Endothelial cell of umbilical vein (primary cell): ENCODE measurements at regions not wholly inside any gene's neighbourhood (a gene's known extent, or its start where the extent isn't known, plus 50 kb on each side); places are given as distances from the start of the nearest gene placed in this dataset.

Experiments
- BruUV-seq: library from RNA; stranded (reverse); fragments of 400-500 nt; replicated peaks from 2 replicates; lab custom pipeline; 2021; lab: Mats Ljungman, UMichigan
- CTCF ChIA-PET: fragments of 300-600, 350-600 bp; sonication (Branson Sonifier 250); formaldehyde crosslinking; loops from one replicate; lab custom pipeline; 2021; ENCODE audit warnings: antibody characterized with exemption, inconsistent platforms; lab: Charles Lee
- POLR2A ChIA-PET: fragments of 300-600, 350-600 bp; sonication (Branson Sonifier 250); formaldehyde crosslinking; loops from one replicate; lab custom pipeline; 2021; ENCODE audit warnings: antibody characterized with exemption, inconsistent platforms; lab: Charles Lee
- DNase-seq: peaks from one replicate; pipeline ENCODE4 v3.0.0-alpha.2; 2011; ENCODE audit warnings: low read depth, low spot score
- FAIRE-seq: peaks from 2 replicates; lab custom pipeline; 2011; peaks lifted over from hg19 to GRCh38; lab: Jason Lieb, UNC
- H2AFZ ChIP-seq: 2 replicates; pipeline ENCODE4 v1.6.0; 2012; ENCODE audit warnings: low read depth, low read length, control low read depth, inconsistent platforms
- H3K27ac ChIP-seq: 2 replicates; pipeline ENCODE4 v1.5.1; 2011; ENCODE audit warnings: low read depth, mild to moderate bottlenecking, control low read depth, low read length, moderate library complexity; ENCODE audit not compliant: insufficient read depth
- H3K27me3 ChIP-seq, 2 experiments: 2 replicates each; pipeline versions ENCODE4 v1.6.0 to v1.6.1; 2011; ENCODE audit warnings: low read length in 2 of 2, mixed read lengths in 1 of 2; ENCODE audit not compliant: control insufficient read depth in 2 of 2, insufficient read depth in 2 of 2
- H3K36me3 ChIP-seq, 2 experiments: 2 replicates in 1 of 2; 3 replicates in 1 of 2; pipeline ENCODE4 v1.5.1; 2011; ENCODE audit warnings: low read length in 2 of 2, mild to moderate bottlenecking in 1 of 2, moderate library complexity in 1 of 2; ENCODE audit not compliant: control insufficient read depth in 2 of 2, insufficient read depth in 2 of 2; ENCODE audit errors: extremely low read depth in 1 of 2
- H3K4me1 ChIP-seq: 3 replicates; pipeline ENCODE4 v1.5.1; 2011; ENCODE audit warnings: mild to moderate bottlenecking, low read length; ENCODE audit not compliant: control insufficient read depth, insufficient read depth; ENCODE audit errors: extremely low read depth
- H3K4me2 ChIP-seq: 2 replicates; pipeline ENCODE4 v1.6.1; 2011; ENCODE audit warnings: low read length, control low read depth, mixed read lengths; ENCODE audit not compliant: insufficient read depth
- H3K4me3 ChIP-seq, 3 experiments: fragments of 200-600 bp in 1 of 3; sonication (generic), shearing (Covaris generic) in 1 of 3; replicated peaks in 1 of 3; 2 replicates each; pipeline ENCODE4 v1.5.1; 2011 to 2016; ENCODE audit warnings: control low read depth in 3 of 3, low read length in 3 of 3, mild to moderate bottlenecking in 2 of 3, inconsistent platforms in 1 of 3, low read depth in 1 of 3, moderate library complexity in 1 of 3; ENCODE audit not compliant: insufficient read depth in 1 of 3
- H3K79me2 ChIP-seq: 2 replicates; pipeline ENCODE4 v1.6.0; 2012; ENCODE audit warnings: low read length, inconsistent platforms; ENCODE audit not compliant: control insufficient read depth, insufficient read depth
- H3K9ac ChIP-seq: replicated peaks from 2 replicates; pipeline ENCODE3; 2011; ENCODE audit warnings: low read length, control low read depth; ENCODE audit not compliant: insufficient read depth; ENCODE audit errors: extremely low read depth
- H3K9me1 ChIP-seq: replicated peaks from 3 replicates; pipeline ENCODE4 v1.6.0; 2011; ENCODE audit warnings: mild to moderate bottlenecking, low read length; ENCODE audit not compliant: control insufficient read depth, insufficient read depth; ENCODE audit errors: extremely low read depth
- H3K9me3 ChIP-seq: replicated peaks from 2 replicates; pipeline ENCODE4 v1.5.1; 2012; ENCODE audit warnings: low read length, inconsistent platforms; ENCODE audit not compliant: control insufficient read depth, insufficient read depth
- H4K20me1 ChIP-seq: replicated peaks from 2 replicates; pipeline ENCODE3; 2011; ENCODE audit warnings: mild to moderate bottlenecking, low read length; ENCODE audit not compliant: control insufficient read depth, insufficient read depth; ENCODE audit errors: extremely low read depth
- EZH2 ChIP-seq: IDR thresholded peaks from 2 replicates; pipeline ENCODE4 v1.6.1; 2012; ENCODE audit warnings: borderline replicate concordance, low read depth, mild to moderate bottlenecking, moderate library complexity, low read length, inconsistent platforms; ENCODE audit not compliant: severe bottlenecking
- FOS ChIP-seq: IDR thresholded peaks from 2 replicates; pipeline ENCODE4 v1.6.1; 2011; ENCODE audit warnings: mild to moderate bottlenecking, low read length, moderate library complexity, borderline replicate concordance; ENCODE audit not compliant: insufficient read depth
- GATA2 ChIP-seq: IDR thresholded peaks from 2 replicates; pipeline ENCODE4 v1.7.0; 2011; ENCODE audit warnings: low read depth, mild to moderate bottlenecking, moderate library complexity, mixed read lengths, low read length; ENCODE audit not compliant: insufficient read length, insufficient read depth
- JUN ChIP-seq: IDR thresholded peaks from 2 replicates; pipeline ENCODE4 v1.6.1; 2011; ENCODE audit warnings: borderline replicate concordance, low read depth; ENCODE audit not compliant: insufficient read length, insufficient read depth
- MYC ChIP-seq: IDR thresholded peaks from one replicate; pipeline ENCODE4 v1.6.1; 2011; ENCODE audit warnings: mild to moderate bottlenecking, low read depth, low read length
- POLR2A ChIP-seq: IDR thresholded peaks from 2 replicates; pipeline ENCODE4 v1.6.1; 2012; ENCODE audit warnings: low read depth, mild to moderate bottlenecking, control low read depth, low read length
- POLR2AphosphoS5 ChIP-seq: IDR thresholded peaks from 2 replicates; pipeline ENCODE4 v1.6.1; 2012; ENCODE audit warnings: low read depth, mild to moderate bottlenecking, control low read depth, low read length, moderate library complexity; ENCODE audit not compliant: insufficient read depth
- dilution Hi-C: fragments of 300-500 bp; cut with MboI; formaldehyde crosslinking; loops from one replicate; pipeline ENCODE4 v1.15.0; 2019; ENCODE audit warnings: low sequenced_read_pairs; ENCODE audit not compliant: extremely low pct_ligation_motif_present
- intact Hi-C: fragments of 100-400 bp; cut with micrococcal nuclease; formaldehyde crosslinking; loops from one replicate; pipeline ENCODE4 v1.10.0; 2022
- TF ChIP-seq, protein P1 (sequence below), 2 donors: IDR thresholded peaks; 1 replicate in 1 of 2; 2 replicates in 1 of 2; pipeline ENCODE4 v1.5.1; 2011; ENCODE audit warnings: low read length in 2 of 2, mild to moderate bottlenecking in 2 of 2, moderate library complexity in 2 of 2, control low read depth in 1 of 2, inconsistent platforms in 1 of 2, low read depth in 1 of 2; ENCODE audit not compliant: insufficient read depth in 1 of 2; ENCODE audit errors: extremely low read depth in 1 of 2
- TF ChIP-seq, protein P2 (sequence below): IDR thresholded peaks from 2 replicates; pipeline ENCODE4 v1.6.1; 2011; ENCODE audit not compliant: insufficient read depth, insufficient read length

DNA sequence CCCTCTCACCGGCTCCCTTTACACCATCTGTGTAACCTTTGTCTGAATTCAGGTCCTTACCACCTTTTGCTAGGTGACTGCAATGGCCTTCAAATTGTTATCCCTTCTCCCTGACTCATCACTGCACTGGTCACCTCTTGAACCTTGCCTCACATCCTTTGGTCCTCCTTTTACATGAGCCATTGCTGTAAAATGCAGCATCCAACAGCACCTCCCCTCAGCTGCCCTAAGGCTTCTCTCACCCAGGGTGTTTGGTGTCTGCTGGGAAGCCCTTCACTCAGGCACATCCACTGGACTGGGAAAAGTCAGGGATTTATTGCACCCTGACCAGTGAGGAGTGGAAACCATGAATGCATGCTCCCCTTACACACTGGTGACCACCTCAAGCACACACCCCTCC lies 192.5 kb upstream of the GATB start:
- H3K4me2 ChIP-seq: no peak overlapping the region
- dilution Hi-C loops: no loop called here
- CTCF ChIA-PET: no interaction called here

More for the DNA sequence above, 192.5 kb upstream of the GATB start:
- TF ChIP-seq FOS: no peak
- TF ChIP-seq, protein P1, sequence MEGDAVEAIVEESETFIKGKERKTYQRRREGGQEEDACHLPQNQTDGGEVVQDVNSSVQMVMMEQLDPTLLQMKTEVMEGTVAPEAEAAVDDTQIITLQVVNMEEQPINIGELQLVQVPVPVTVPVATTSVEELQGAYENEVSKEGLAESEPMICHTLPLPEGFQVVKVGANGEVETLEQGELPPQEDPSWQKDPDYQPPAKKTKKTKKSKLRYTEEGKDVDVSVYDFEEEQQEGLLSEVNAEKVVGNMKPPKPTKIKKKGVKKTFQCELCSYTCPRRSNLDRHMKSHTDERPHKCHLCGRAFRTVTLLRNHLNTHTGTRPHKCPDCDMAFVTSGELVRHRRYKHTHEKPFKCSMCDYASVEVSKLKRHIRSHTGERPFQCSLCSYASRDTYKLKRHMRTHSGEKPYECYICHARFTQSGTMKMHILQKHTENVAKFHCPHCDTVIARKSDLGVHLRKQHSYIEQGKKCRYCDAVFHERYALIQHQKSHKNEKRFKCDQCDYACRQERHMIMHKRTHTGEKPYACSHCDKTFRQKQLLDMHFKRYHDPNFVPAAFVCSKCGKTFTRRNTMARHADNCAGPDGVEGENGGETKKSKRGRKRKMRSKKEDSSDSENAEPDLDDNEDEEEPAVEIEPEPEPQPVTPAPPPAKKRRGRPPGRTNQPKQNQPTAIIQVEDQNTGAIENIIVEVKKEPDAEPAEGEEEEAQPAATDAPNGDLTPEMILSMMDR (IDR thresholded peaks at IDR 0.05; ENCODE audit: extremely low read depth in 1 of 2, insufficient read depth in 1 of 2, low read depth in 1 of 2, low read length in 2 of 2): no peak
- TF ChIP-seq, protein P2, sequence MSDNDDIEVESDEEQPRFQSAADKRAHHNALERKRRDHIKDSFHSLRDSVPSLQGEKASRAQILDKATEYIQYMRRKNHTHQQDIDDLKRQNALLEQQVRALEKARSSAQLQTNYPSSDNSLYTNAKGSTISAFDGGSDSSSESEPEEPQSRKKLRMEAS: no peak
- TF ChIP-seq POLR2AphosphoS5: no peak
- TF ChIP-seq EZH2: no peak
- no peak for TF ChIP-seq MYC
- no peak for TF ChIP-seq JUN
- no peak for TF ChIP-seq GATA2
- no peak for TF ChIP-seq POLR2A
- POLR2A ChIA-PET: no interaction called here
- Histone ChIP-seq H3K9ac (no peak overlapping the region), H3K9me3 (no peaks in the 10 kb centered on the region), H3K79me2 (no peaks in the 10 kb centered on the region), H3K9me1 (no peaks in the 10 kb centered on the region), H3K27me3 (no peaks in the 10 kb centered on the region), H4K20me1 (no peaks in the 10 kb centered on the region), H3K27ac (no peak overlapping the region), H3K36me3 (no peaks in the 10 kb centered on the region), H3K4me3 (no peak overlapping the region), H3K4me1 (no peaks in the 10 kb centered on the region), H2AFZ (no peak overlapping the region)
- intact Hi-C loops: no loop called here
- no TSS peak for BruUV-seq
- FAIRE-seq (no peak), DNase-seq (no peak)
